Activated CD4-positive, CD25-positive, alpha-beta regulatory T cell treated with anti-CD3 and anti-CD28 coated beads, Interleukin-2, amount 50 U/mL, for 24 hours (primary cell): ENCODE measurements at regions not wholly inside any gene's neighbourhood (a gene's known extent, or its start where the extent isn't known, plus 50 kb on each side); places are given as distances from the start of the nearest gene placed in this dataset.
"Not testable (repeated sequence)": the region's sequence is repeated elsewhere in the genome, so short reads cannot be mapped to it uniquely, and the experiment has no call there.

Source experiments
- ATAC-seq, 2 donors: fragments of 150-1000 bp; cut with Tn5 transposase; one replicate each; pipeline ENCODE4 v1.10.0; 2021; ENCODE audit warnings: mild to moderate bottlenecking in 1 of 2, moderate library complexity in 1 of 2

GRCh38 chr12:89787763-89788162, 79.1 kb upstream of the ATP2B1 start:
- ATAC-seq: no peak

- no peak for ATAC-seq
Measured at GRCh38 chr12:89786177-89786810, 77.7 kb upstream of the ATP2B1 start.

GRCh38 chr12:89783359-89784060, 74.9 kb upstream of the ATP2B1 start:
- no peak for ATAC-seq

- ATAC-seq: no peak
Measured at GRCh38 chr12:89782807-89783206, 74.2 kb upstream of the ATP2B1 start.

GRCh38 chr12:89781946-89782550, 73.4 kb upstream of the ATP2B1 start:
- ATAC-seq: no peak

GRCh38 chr12:89781156-89781555, 72.5 kb upstream of the ATP2B1 start:
- no peak for ATAC-seq

- no peak for ATAC-seq
Measured at GRCh38 chr12:89779090-89779489, 70.5 kb upstream of the ATP2B1 start.

- no peak for ATAC-seq
Measured at GRCh38 chr12:89777733-89778379, 69.2 kb upstream of the ATP2B1 start.

- no peak for ATAC-seq
Measured at GRCh38 chr12:89775986-89776365, 67.3 kb upstream of the ATP2B1 start.

GRCh38 chr12:89775063-89775985, 66.7 kb upstream of the ATP2B1 start:
- ATAC-seq: no peak

- ATAC-seq: no peak
Measured at GRCh38 chr12:89774645-89775044, 66.0 kb upstream of the ATP2B1 start.

- no peak for ATAC-seq
Measured at GRCh38 chr12:89770391-89770790, 61.8 kb upstream of the ATP2B1 start.

GRCh38 chr12:89769483-89769818, 60.8 kb upstream of the ATP2B1 start:
- no peak for ATAC-seq

GRCh38 chr12:89768586-89769482, 60.2 kb upstream of the ATP2B1 start:
- peak; percentile 90 to 92 for ATAC-seq

- ATAC-seq: no peak
Measured at GRCh38 chr12:89765959-89766824, 57.6 kb upstream of the ATP2B1 start.

- not testable (repeated sequence) for ATAC-seq
Measured at GRCh38 chr12:89764164-89764563, 55.5 kb upstream of the ATP2B1 start.

GRCh38 chr12:89762498-89763170, 54.0 kb upstream of the ATP2B1 start:
- no peak for ATAC-seq

GRCh38 chr12:89760783-89761182, 52.1 kb upstream of the ATP2B1 start:
- ATAC-seq: no peak
